Activated T-cell treated with anti-CD3 and anti-CD28 coated beads, Interleukin-2, amount 50 U/mL, for 4 hours (primary cell): ENCODE measurements at regions not wholly inside any gene's neighbourhood (a gene's known extent, or its start where the extent isn't known, plus 50 kb on each side); places are given as distances from the start of the nearest gene placed in this dataset.

Experiments
- ATAC-seq, 2 donors: fragments of 200-7000 bp; cut with Tn5 transposase; one replicate each; pipeline ENCODE4 v1.10.0; 2021
- DNase-seq: peaks from one replicate; pipeline ENCODE4 v3.0.0-alpha.2; 2020
- H3K27me3 Mint-ChIP-seq: one replicate; pipeline ENCODE4 v1.8.0; 2021; ENCODE audit warnings: low read depth, mixed read lengths
- H3K36me3 Mint-ChIP-seq: one replicate; pipeline ENCODE4 v1.8.0; 2022; ENCODE audit warnings: mixed read lengths; ENCODE audit not compliant: insufficient read depth
- H3K4me1 Mint-ChIP-seq: one replicate; pipeline ENCODE4 v1.8.0; 2021; ENCODE audit warnings: low read depth, mixed read lengths
- H3K4me3 Mint-ChIP-seq: one replicate; pipeline ENCODE4 v1.8.0; 2021; ENCODE audit warnings: mild to moderate bottlenecking, moderate library complexity, mixed read lengths
- H3K9me3 Mint-ChIP-seq: one replicate; pipeline ENCODE4 v1.8.0; 2021; ENCODE audit warnings: mixed read lengths

DNA sequence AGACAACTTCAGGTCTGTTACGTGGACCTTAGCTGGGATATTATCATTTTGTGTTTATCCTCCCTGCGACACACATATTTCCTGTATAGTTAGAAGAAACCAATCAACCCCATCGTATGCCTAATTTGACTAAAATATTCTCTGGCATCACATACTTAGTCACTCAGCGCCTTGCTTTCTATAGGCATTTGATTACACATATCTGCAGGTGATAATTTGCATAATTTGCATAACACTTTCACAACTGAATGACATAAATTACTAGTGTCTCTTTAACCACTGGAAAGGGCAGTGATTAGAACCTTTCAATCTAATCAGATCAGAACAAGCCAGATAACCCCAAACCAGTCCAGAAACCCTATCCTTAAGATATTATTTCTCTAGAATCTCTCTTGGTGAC is 390.2 kb downstream of the TLR4 start:
- no peaks in the 10 kb centered on the region for H3K4me1 Mint-ChIP-seq
- H3K27me3 Mint-ChIP-seq: no peaks in the 10 kb centered on the region
- H3K4me3 Mint-ChIP-seq: no peak overlapping the region
- DNase-seq (no peak), ATAC-seq (no peak)
- no peaks in the 10 kb centered on the region for H3K9me3 Mint-ChIP-seq
- H3K36me3 Mint-ChIP-seq: no peaks in the 10 kb centered on the region

DNA sequence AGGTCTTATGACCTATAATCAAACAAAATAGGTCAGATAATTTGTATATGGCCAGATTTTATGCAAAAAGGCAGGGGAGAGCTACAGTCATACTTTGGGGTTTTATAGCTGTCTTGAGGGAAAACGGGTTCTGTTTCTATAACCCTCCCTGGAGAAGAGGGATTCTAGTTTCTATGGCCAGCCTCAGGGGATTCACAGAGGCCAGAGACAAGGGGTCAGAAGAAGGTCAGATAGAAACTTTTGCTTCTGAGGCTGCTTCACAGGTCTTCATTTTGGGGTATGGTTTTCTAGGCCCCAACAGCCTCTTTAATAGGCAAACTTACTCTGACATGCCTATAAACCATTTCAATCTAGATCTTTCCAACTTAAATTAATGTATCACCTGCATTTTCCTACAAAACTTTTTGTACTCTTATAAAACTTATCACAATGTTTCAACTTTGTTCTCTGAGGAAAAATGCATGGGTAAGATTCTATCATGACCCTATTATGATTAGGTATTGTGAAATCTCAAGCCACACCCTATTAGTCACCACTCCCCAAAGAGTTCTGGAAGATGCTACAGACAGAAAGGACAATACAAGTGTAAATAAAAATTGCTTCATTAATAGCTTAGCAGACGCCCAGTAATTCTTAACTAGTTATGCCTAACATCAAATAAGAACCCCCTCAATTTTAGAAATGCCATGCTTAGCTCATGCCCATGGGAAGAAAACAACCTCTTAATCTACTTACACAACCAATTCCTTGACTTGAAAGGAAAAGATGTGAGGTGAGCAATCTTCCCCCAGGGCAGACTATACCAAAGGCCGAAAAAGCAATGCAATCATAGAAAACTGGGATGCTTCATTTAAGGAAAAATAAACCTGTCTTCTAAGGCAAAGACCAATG is 396.6 kb downstream of the TLR4 start:
- Mint-ChIP-seq H3K36me3 (no peaks in the 10 kb centered on the region), H3K27me3 (no peaks in the 10 kb centered on the region), H3K9me3 (no peaks in the 10 kb centered on the region), H3K4me1 (no peaks in the 10 kb centered on the region), H3K4me3 (no peak overlapping the region)
- no peak for DNase-seq
- no peak for ATAC-seq

DNA sequence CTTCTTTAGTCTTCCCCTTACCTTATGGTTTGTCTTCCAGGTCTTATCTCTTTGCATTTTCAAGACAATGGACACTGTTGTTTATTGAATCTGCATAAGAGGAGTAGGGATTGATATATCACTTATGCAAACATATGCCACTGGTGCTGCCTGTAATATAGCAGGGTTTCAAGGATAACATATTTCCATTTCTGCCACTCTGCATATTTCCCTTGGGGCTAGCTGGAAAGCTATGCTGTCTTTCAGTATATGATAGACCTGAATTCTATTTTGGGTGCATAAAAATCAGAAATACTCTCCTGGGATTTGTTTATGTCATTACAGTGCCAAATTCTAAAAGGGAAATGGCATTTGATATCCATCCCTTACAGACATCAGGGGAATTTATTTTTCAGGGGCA is 400.2 kb downstream of the TLR4 start:
- Mint-ChIP-seq H3K4me1 (no peaks in the 10 kb centered on the region), H3K9me3 (no peaks in the 10 kb centered on the region), H3K4me3 (no peak overlapping the region), H3K36me3 (no peaks in the 10 kb centered on the region), H3K27me3 (no peaks in the 10 kb centered on the region)
- DNase-seq (no peak), ATAC-seq (no peak)

- no peaks in the 10 kb centered on the region for H3K36me3 Mint-ChIP-seq
These were observed 404.8 kb downstream of the TLR4 start for GRCh38 chr9:118108971-118109370.

DNA sequence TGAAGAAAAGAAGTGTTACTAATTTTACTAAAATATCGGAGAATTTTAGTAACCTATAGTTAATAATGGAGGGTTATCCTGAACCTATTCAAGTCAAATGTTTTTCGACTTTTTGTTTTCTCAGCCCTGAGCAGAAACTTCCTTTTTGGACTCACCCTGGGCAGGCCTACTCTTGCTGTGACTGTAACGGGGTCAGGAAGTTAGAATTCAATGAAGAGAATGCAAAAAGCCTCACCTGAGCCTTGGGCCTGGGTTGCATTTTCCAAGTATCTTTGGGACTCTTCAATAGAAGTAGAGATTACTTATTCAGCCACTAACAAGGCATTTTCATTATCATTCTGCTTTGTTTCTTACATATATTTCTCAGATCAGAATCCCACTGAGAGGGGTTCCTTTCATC is 405.3 kb downstream of the TLR4 start:
- no peaks in the 10 kb centered on the region for H3K36me3 Mint-ChIP-seq
- no peak for DNase-seq
- no peak overlapping the region for H3K4me3 Mint-ChIP-seq
- H3K27me3 Mint-ChIP-seq: no peaks in the 10 kb centered on the region
- H3K9me3 Mint-ChIP-seq: peaks cover 4% of the 10 kb centered on the region
- no peaks in the 10 kb centered on the region for H3K4me1 Mint-ChIP-seq
- ATAC-seq: no peak

More at GRCh38 chr9:118108971-118109370, 404.8 kb downstream of the TLR4 start:
- H3K4me3 Mint-ChIP-seq: no peak overlapping the region
- H3K9me3 Mint-ChIP-seq: peaks cover 4% of the 10 kb centered on the region
- no peaks in the 10 kb centered on the region for H3K27me3 Mint-ChIP-seq
- ATAC-seq: no peak
- no peak for DNase-seq
- H3K4me1 Mint-ChIP-seq: no peaks in the 10 kb centered on the region

DNA sequence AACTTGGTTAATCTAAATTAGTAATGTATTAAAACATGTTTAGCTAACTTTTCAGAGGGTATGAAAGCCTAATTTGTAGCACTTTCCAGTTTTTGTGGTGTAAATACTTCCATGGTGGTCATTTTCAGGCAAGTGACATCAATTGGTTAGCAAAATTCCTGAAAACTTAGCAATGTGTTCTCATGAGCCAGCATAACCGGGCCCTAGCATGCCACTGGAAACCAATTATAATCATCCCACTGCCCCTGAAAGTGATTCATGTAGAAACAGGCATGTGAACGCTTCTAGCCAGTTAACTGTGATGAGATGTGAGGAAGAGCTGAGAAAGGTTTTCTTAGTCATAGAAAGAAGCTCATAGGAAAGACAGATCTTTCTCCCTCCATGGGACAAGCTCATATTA is 417.2 kb downstream of the TLR4 start:
- H3K4me3 Mint-ChIP-seq: no peak overlapping the region
- H3K9me3 Mint-ChIP-seq: no peaks in the 10 kb centered on the region
- H3K36me3 Mint-ChIP-seq: no peaks in the 10 kb centered on the region
- no peaks in the 10 kb centered on the region for H3K27me3 Mint-ChIP-seq
- H3K4me1 Mint-ChIP-seq: no peaks in the 10 kb centered on the region
- no peak for ATAC-seq
- no peak for DNase-seq

DNA sequence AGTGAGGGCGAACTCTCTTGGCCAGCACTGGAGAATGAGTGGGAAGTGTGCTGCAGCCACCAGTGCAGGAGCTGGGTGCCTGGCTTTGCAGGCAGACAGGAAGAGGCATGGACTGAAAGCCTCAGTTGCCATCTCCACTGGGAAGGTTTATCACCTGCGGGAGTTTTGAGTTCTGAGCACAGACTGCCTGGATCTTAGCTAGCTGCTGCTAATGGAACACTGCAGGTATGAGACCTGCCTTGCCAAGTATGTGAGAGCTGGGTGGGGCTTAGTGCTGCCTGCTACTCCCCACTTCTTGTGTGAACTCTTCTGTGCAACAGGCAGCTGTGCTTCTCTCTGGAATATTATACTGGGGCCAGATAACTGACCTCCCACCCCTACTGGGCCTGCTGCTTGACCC is 424.1 kb downstream of the TLR4 start:
- no peaks in the 10 kb centered on the region for H3K36me3 Mint-ChIP-seq
- H3K27me3 Mint-ChIP-seq: no peaks in the 10 kb centered on the region
- no peak overlapping the region for H3K4me3 Mint-ChIP-seq
- no peaks in the 10 kb centered on the region for H3K9me3 Mint-ChIP-seq
- ATAC-seq (no peak), DNase-seq (no peak)
- no peaks in the 10 kb centered on the region for H3K4me1 Mint-ChIP-seq

GRCh38 chr9:118129541-118129940 is 425.3 kb downstream of the TLR4 start:
- no peak overlapping the region for H3K4me3 Mint-ChIP-seq
- DNase-seq: no peak
- no peaks in the 10 kb centered on the region for H3K36me3 Mint-ChIP-seq
- H3K27me3 Mint-ChIP-seq: no peaks in the 10 kb centered on the region
- no peaks in the 10 kb centered on the region for H3K4me1 Mint-ChIP-seq
- H3K9me3 Mint-ChIP-seq: no peaks in the 10 kb centered on the region
- ATAC-seq: no peak

DNA sequence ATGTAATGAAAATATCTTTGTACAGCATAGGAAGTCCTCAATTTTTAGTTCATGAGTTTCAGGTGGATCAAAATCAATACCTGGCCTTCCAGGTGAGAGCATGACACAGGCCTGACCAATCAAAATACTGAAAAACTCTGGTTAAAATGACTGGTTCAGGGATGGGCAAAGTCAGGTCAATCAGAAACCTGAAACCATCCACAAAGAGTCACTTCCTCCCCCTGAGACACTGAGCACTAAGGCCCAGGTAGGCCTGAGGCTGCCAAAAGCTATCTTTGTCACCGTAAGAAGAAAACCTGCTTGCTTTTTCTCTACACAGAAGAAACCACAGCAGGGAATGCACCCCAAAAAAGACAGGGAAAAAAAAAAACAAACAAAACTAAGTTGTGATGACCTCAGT is 444.8 kb downstream of the TLR4 start:
- Mint-ChIP-seq H3K27me3 (no peaks in the 10 kb centered on the region), H3K4me3 (no peak overlapping the region), H3K9me3 (peaks cover 4% of the 10 kb centered on the region), H3K36me3 (no peaks in the 10 kb centered on the region), H3K4me1 (no peaks in the 10 kb centered on the region)
- ATAC-seq (no peak), DNase-seq (no peak)

DNA sequence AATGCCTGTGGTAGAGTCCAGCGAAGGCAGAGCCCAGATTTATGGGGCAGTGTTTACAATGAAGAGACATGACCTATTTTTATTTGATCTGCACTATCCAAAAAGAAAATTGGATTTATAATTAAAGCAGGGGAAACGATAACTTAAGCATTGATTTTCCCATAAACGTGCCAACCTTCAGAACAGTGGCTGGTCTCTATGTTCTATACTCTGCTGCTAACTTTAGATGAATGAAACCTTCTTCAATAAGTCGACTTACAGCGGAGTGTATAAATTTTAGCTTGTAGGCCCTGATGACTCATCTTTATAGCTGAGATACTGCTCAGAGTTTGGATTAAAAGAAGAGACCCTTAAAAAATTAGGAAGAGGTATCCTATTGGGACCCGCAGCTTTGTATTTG is 452.6 kb downstream of the TLR4 start:
- H3K36me3 Mint-ChIP-seq: no peaks in the 10 kb centered on the region
- no peak for ATAC-seq

DNA sequence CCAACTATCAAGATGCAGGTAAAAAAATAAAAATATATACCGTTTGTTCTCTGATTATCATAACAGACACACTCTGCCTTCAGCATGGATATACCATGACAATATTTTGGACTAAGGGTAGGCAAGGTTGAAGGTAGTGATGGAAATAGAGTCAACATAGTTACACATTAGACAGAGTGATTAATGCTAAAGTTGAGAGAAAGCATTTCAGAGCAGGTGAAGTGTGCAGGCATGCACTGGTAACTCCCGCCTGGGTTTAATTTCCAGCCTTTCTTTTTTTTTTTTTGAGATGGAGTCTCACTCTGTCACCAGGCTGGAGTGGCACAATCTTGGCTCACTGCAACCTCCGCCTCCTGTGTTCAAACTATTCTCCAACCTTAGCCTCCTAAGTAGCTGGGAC is 458.5 kb downstream of the TLR4 start:
- DNase-seq (no peak), ATAC-seq (no peak)
- no peaks in the 10 kb centered on the region for H3K27me3 Mint-ChIP-seq
- H3K4me3 Mint-ChIP-seq: no peak overlapping the region
- peaks cover 5% of the 10 kb centered on the region for H3K9me3 Mint-ChIP-seq
- no peaks in the 10 kb centered on the region for H3K36me3 Mint-ChIP-seq
- no peaks in the 10 kb centered on the region for H3K4me1 Mint-ChIP-seq

More for the DNA sequence above, 452.6 kb downstream of the TLR4 start:
- DNase-seq: no peak
- Mint-ChIP-seq H3K27me3 (no peaks in the 10 kb centered on the region), H3K4me1 (no peaks in the 10 kb centered on the region), H3K9me3 (no peaks in the 10 kb centered on the region), H3K4me3 (no peak overlapping the region)

DNA sequence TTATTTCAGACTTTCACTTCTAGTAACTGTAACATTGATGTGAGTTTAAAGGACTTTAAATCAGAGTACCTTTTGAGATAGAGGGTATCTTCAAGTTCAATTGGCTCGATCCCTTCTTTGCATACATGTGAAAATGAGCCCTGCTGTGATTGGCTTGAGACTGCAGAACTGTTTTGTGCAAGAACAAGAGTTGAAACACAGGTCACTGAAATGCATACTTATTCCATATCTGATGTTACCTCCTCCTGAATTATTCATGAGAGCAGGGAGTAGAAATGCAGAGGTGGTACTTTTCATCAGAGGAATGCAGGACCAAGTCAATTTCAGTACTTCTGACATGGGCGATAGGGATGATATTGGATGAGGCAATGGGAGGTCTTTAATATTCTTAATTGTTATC is 459.5 kb downstream of the TLR4 start:
- Mint-ChIP-seq H3K36me3 (no peaks in the 10 kb centered on the region), H3K4me3 (no peak overlapping the region), H3K4me1 (no peaks in the 10 kb centered on the region), H3K27me3 (no peaks in the 10 kb centered on the region), H3K9me3 (peaks cover 5% of the 10 kb centered on the region)
- DNase-seq (no peak), ATAC-seq (no peak)

DNA sequence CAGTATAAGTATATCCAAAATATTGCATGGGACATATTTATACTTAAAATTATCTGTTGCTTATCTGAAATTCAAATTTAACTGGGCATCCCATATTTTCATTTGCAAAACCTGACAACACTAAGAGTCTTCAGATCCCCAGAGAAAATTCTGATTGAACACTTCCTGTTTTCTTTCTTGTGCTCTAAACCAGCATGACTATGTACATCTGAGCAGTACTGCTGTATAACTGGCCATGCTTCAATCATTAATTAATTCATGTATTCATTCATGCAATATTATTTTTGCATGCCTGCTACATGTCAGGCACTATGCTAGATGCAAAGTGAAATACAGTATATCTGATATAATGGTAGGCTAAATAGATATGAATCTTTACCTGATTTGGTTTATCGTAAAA is 461.2 kb downstream of the TLR4 start:
- no peak overlapping the region for H3K4me3 Mint-ChIP-seq
- peaks cover 5% of the 10 kb centered on the region for H3K9me3 Mint-ChIP-seq
- ATAC-seq (no peak), DNase-seq (no peak)
- no peaks in the 10 kb centered on the region for H3K27me3 Mint-ChIP-seq
- no peaks in the 10 kb centered on the region for H3K4me1 Mint-ChIP-seq
- H3K36me3 Mint-ChIP-seq: no peaks in the 10 kb centered on the region

- no peak for ATAC-seq
- Mint-ChIP-seq H3K9me3 (no peaks in the 10 kb centered on the region), H3K4me1 (no peaks in the 10 kb centered on the region), H3K36me3 (no peaks in the 10 kb centered on the region), H3K27me3 (no peaks in the 10 kb centered on the region), H3K4me3 (no peak overlapping the region)
- DNase-seq: no peak
These were observed 466.1 kb downstream of the TLR4 start for GRCh38 chr9:118170032-118170955.

- Mint-ChIP-seq H3K9me3 (peaks cover 3% of the 10 kb centered on the region), H3K4me3 (no peak overlapping the region), H3K4me1 (no peaks in the 10 kb centered on the region), H3K36me3 (no peaks in the 10 kb centered on the region), H3K27me3 (no peaks in the 10 kb centered on the region)
- DNase-seq (no peak), ATAC-seq (no peak)
These were observed 473.0 kb downstream of the TLR4 start for GRCh38 chr9:118177241-118177640.
